Right renal pelvis (tissue), 4 donors: ENCODE measurements at regions not wholly inside any gene's neighbourhood (a gene's known extent, or its start where the extent isn't known, plus 50 kb on each side); places are given as distances from the start of the nearest gene placed in this dataset.
A peak's percentile ranks its signal among the peaks of the same experiment; 100 is the strongest.

Experiments
- DNase-seq, 4 donors: peaks; one replicate each; pipeline ENCODE4 v3.0.0-alpha.2; 2013; ENCODE audit warnings: low read depth in 4 of 4, low spot score in 3 of 4, missing footprints in 1 of 4

- no peak for DNase-seq
These were observed 231.4 kb downstream of the KLF12 start for GRCh38 chr13:73902847-73903246.

- DNase-seq, result no peak
These were observed 231.9 kb downstream of the KLF12 start for GRCh38 chr13:73902296-73902695.

GRCh38 chr13:73901324-73902068 lies 232.7 kb downstream of the KLF12 start:
- DNase-seq, result no peak

- DNase-seq, result no peak
These were observed 233.6 kb downstream of the KLF12 start for GRCh38 chr13:73900591-73900990.

- DNase-seq, result no peak
These were observed 235.3 kb downstream of the KLF12 start for GRCh38 chr13:73898899-73899298.

- no peak for DNase-seq
These were observed 235.9 kb downstream of the KLF12 start for GRCh38 chr13:73898276-73898675.

GRCh38 chr13:73894995-73895571 lies 239.1 kb downstream of the KLF12 start:
- DNase-seq, result no peak

GRCh38 chr13:73893833-73894232 lies 240.4 kb downstream of the KLF12 start:
- DNase-seq, result no peak

- DNase-seq, result no peak
These were observed 242.4 kb downstream of the KLF12 start for GRCh38 chr13:73891805-73892204.

GRCh38 chr13:73883162-73883561 lies 251.0 kb downstream of the KLF12 start:
- DNase-seq, result no peak

GRCh38 chr13:73880365-73880764 lies 253.8 kb downstream of the KLF12 start:
- DNase-seq, result no peak

GRCh38 chr13:73879346-73880015 lies 254.7 kb downstream of the KLF12 start:
- no peak for DNase-seq

GRCh38 chr13:73877399-73877798 lies 256.8 kb downstream of the KLF12 start:
- no peak for DNase-seq

- no peak for DNase-seq
These were observed 257.9 kb downstream of the KLF12 start for GRCh38 chr13:73876323-73876722.

- DNase-seq, result no peak
These were observed 260.0 kb downstream of the KLF12 start for GRCh38 chr13:73873940-73874830.

- DNase-seq, result no peak
These were observed 261.8 kb downstream of the KLF12 start for GRCh38 chr13:73872397-73872796.

GRCh38 chr13:73870970-73871935 lies 263.0 kb downstream of the KLF12 start:
- DNase-seq, result peak; percentile 7 to 42 (median 28)

- no peak for DNase-seq
These were observed 264.0 kb downstream of the KLF12 start for GRCh38 chr13:73870036-73870741.

- DNase-seq, result no peak
These were observed 269.2 kb downstream of the KLF12 start for GRCh38 chr13:73865027-73865426.
